SK-N-SH (cell line): ENCODE measurements at regions not wholly inside any gene's neighbourhood (a gene's known extent, or its start where the extent isn't known, plus 50 kb on each side); places are given as distances from the start of the nearest gene placed in this dataset.

Experiments used
- CTCF ChIA-PET: fragments of 300-600, 350-600 bp; formaldehyde crosslinking; extraction: SDS; loops from one replicate; lab custom pipeline; 2021; lab: Yijun Ruan, JAX
- POLR2A ChIA-PET: fragments of 350-600 bp; sonication (Branson Sonifier 250); formaldehyde crosslinking; extraction: SDS; loops from one replicate; lab custom pipeline; 2020; ENCODE audit warnings: antibody characterized with exemption, inconsistent platforms; lab: Yijun Ruan, JAX
- DNase-seq: peaks from one replicate; pipeline ENCODE4 v3.0.0; 2012
- H2AFZ ChIP-seq: fragments of 200-600 bp; sonication (generic); 2 replicates; pipeline ENCODE4 v1.8.1; 2016; ENCODE audit warnings: antibody characterized with exemption, mild to moderate bottlenecking, low read depth
- H3F3A ChIP-seq: fragments of 200-600 bp; sonication (generic); replicated peaks from 2 replicates; pipeline ENCODE3; 2016; ENCODE audit warnings: antibody characterized with exemption, mild to moderate bottlenecking; ENCODE audit not compliant: insufficient read depth
- H3K27ac ChIP-seq, 2 experiments: fragments of 200-500 bp in 1 of 2; fragments of 200-600 bp in 1 of 2; sonication (Bioruptor generic) in 1 of 2; sonication (generic), shearing (Covaris generic) in 1 of 2; 2 replicates each; pipeline versions ENCODE4 v1.5.1 to v1.6.1; 2014 to 2016; ENCODE audit warnings: low read depth in 2 of 2, inconsistent platforms in 1 of 2, low read length in 1 of 2, mild to moderate bottlenecking in 1 of 2, mixed read lengths in 1 of 2
- H3K27me3 ChIP-seq: fragments of 200-600 bp; sonication (generic), shearing (Covaris generic); 2 replicates; pipeline ENCODE4 v1.6.1; 2016; ENCODE audit warnings: mixed run types; ENCODE audit not compliant: insufficient read depth
- H3K36me3 ChIP-seq, 2 experiments: fragments of 200-500 bp in 1 of 2; fragments of 200-600 bp in 1 of 2; sonication (Bioruptor generic) in 1 of 2; sonication (generic) in 1 of 2; replicated peaks in 1 of 2; 2 replicates each; pipeline versions ENCODE3 to v1.5.1; 2014 to 2016; ENCODE audit warnings: low read length in 1 of 2, mild to moderate bottlenecking in 1 of 2; ENCODE audit not compliant: insufficient read depth in 2 of 2, control insufficient read depth in 1 of 2
- H3K4me1 ChIP-seq, 2 experiments: fragments of 200-500 bp in 1 of 2; fragments of 200-600 bp in 1 of 2; sonication (Bioruptor generic) in 1 of 2; sonication (generic), shearing (Covaris generic) in 1 of 2; 2 replicates each; pipeline versions ENCODE4 v1.5.1 to v1.6.1; 2014 to 2016; ENCODE audit warnings: low read depth in 1 of 2, low read length in 1 of 2, mixed run types in 1 of 2; ENCODE audit not compliant: insufficient read depth in 2 of 2, control insufficient read depth in 1 of 2
- H3K4me2 ChIP-seq: fragments of 200-600 bp; sonication (generic), shearing (Covaris generic); 2 replicates; pipeline ENCODE4 v1.6.1; 2017; ENCODE audit warnings: mixed run types
- H3K4me3 ChIP-seq, 2 experiments: fragments of 200-500 bp in 1 of 2; fragments of 200-600 bp in 1 of 2; sonication (Bioruptor generic) in 1 of 2; sonication (generic), shearing (Covaris generic) in 1 of 2; 2 replicates each; pipeline versions ENCODE4 v1.5.1 to v1.8.1; 2014 to 2016; ENCODE audit warnings: low read depth in 2 of 2, inconsistent platforms in 1 of 2, low read length in 1 of 2, mild to moderate bottlenecking in 1 of 2, mixed read lengths in 1 of 2, moderate library complexity in 1 of 2
- H3K79me2 ChIP-seq: fragments of 200-600 bp; sonication (generic); 2 replicates; pipeline ENCODE4 v1.8.1; 2017; ENCODE audit warnings: mild to moderate bottlenecking; ENCODE audit not compliant: insufficient read depth
- H3K9ac ChIP-seq: fragments of 200-600 bp; sonication (generic); 2 replicates; pipeline ENCODE4 v1.6.1; 2017; ENCODE audit warnings: mixed run types
- H3K9me2 ChIP-seq: fragments of 200-600 bp; sonication (generic); 2 replicates; pipeline ENCODE4 v1.6.1; 2017; ENCODE audit warnings: mixed run types
- H3K9me3 ChIP-seq: fragments of 200-600 bp; sonication (generic); 2 replicates; pipeline ENCODE4 v1.6.1; 2017; ENCODE audit warnings: mixed run types, mild to moderate bottlenecking, moderate library complexity
- H4K20me1 ChIP-seq: fragments of 200-600 bp; sonication (generic); 2 replicates; pipeline ENCODE4 v1.6.1; 2017; ENCODE audit warnings: mild to moderate bottlenecking, mixed run types; ENCODE audit not compliant: insufficient read depth
- CHD2 ChIP-seq: fragments of 150-350 bp; IDR thresholded peaks from 2 replicates; pipeline ENCODE4 v1.6.1; 2018; ENCODE audit warnings: low read length; ENCODE audit not compliant: partially characterized antibody
- CTCF ChIP-seq: fragments of 200-600 bp; sonication (generic); IDR thresholded peaks from 2 replicates; pipeline ENCODE4 v1.6.1; 2017; ENCODE audit warnings: antibody characterized with exemption, mild to moderate bottlenecking, moderate library complexity
- ELF1 ChIP-seq: IDR thresholded peaks from 2 replicates; pipeline ENCODE4 v1.4.0; 2012
- EP300 ChIP-seq, 2 experiments: IDR thresholded peaks; 2 replicates each; pipeline versions ENCODE4 v1.4.0 to v1.6.1; 2012; ENCODE audit warnings: borderline replicate concordance in 1 of 2, low read depth in 1 of 2, low read length in 1 of 2
- GABPA ChIP-seq: IDR thresholded peaks from 2 replicates; pipeline ENCODE4 v1.4.0; 2012; ENCODE audit warnings: low read depth, mild to moderate bottlenecking
- GATA2 ChIP-seq: sonication (generic); formaldehyde crosslinking; IDR thresholded peaks from 2 replicates; pipeline ENCODE4 v1.5.0; 2020; ENCODE audit warnings: mild to moderate bottlenecking, missing genetic modification reagents
- JUND ChIP-seq: IDR thresholded peaks from 2 replicates; pipeline ENCODE4 v1.4.0; 2012
- MAX ChIP-seq: IDR thresholded peaks from 2 replicates; pipeline ENCODE4 v1.4.0; 2012; ENCODE audit warnings: low read depth
- MEF2A ChIP-seq: IDR thresholded peaks from 2 replicates; pipeline ENCODE4 v1.4.0; 2012; ENCODE audit warnings: low read depth, borderline replicate concordance
- NFIC ChIP-seq: IDR thresholded peaks from 2 replicates; pipeline ENCODE4 v1.4.0; 2012; ENCODE audit warnings: borderline replicate concordance
- NRF1 ChIP-seq: IDR thresholded peaks from 2 replicates; pipeline ENCODE4 v1.6.1; 2012; ENCODE audit warnings: low read depth, mild to moderate bottlenecking, low read length
- REST ChIP-seq: IDR thresholded peaks from 2 replicates; pipeline ENCODE4 v1.6.1; 2012; ENCODE audit warnings: mild to moderate bottlenecking, low read depth, low read length, moderate library complexity
- RXRA ChIP-seq: IDR thresholded peaks from 2 replicates; pipeline ENCODE4 v1.4.0; 2012; ENCODE audit warnings: low read depth, mild to moderate bottlenecking, borderline replicate concordance
- SIN3A ChIP-seq: IDR thresholded peaks from 2 replicates; pipeline ENCODE4 v1.6.1; 2012; ENCODE audit warnings: low read depth, mild to moderate bottlenecking, low read length, moderate library complexity, borderline replicate concordance
- SMC3 ChIP-seq: IDR thresholded peaks from 2 replicates; pipeline ENCODE4 v1.6.1; 2012; ENCODE audit warnings: low read depth, low read length, improper control_type of control experiment
- YY1 ChIP-seq: IDR thresholded peaks from 2 replicates; pipeline ENCODE4 v1.4.0; 2012; ENCODE audit warnings: low read depth, mild to moderate bottlenecking
- WGBS: methylation state at CpG from one replicate; pipeline ENCODE4 v1.1.6; 2017; ENCODE audit warnings: low lambda C conversion rate; 5-methylcytosine and 5-hydroxymethylcytosine counted together

- Histone ChIP-seq H3K27ac (no peak overlapping the region), H3K9me3 (no peaks in the 10 kb centered on the region), H3K9me2 (no peaks in the 10 kb centered on the region), H3K36me3 (no peaks in the 10 kb centered on the region), H3K9ac (no peak overlapping the region), H3K4me3 (no peak overlapping the region), H3K79me2 (no peaks in the 10 kb centered on the region), H2AFZ (no peak overlapping the region), H3K4me2 (no peak overlapping the region), H3K27me3 (no peaks in the 10 kb centered on the region)
- ChIA-PET POLR2A (no interaction called here), CTCF (interaction anchor here (1.0 kb wide), 1 partner anchor 67 kb away, joined by 3 read pairs; no protein-coding TSS in a partner anchor)
- WGBS: 21% methylated on average over 4 of the region's 4 CpGs
- no peak for TF ChIP-seq NFIC
- no peak for TF ChIP-seq SMC3
- TF ChIP-seq MAX: no peak
- TF ChIP-seq MEF2A: no peak
- no peak for TF ChIP-seq YY1
- no peak for TF ChIP-seq CTCF
- TF ChIP-seq, all 33 proteins: peak for 0
- Histone ChIP-seq H3K4me1 (peaks cover 0 to 4% of the 10 kb centered on the region in 2 experiments; a peak in 2 of 4 replicates), H3F3A (no peaks in the 10 kb centered on the region), H4K20me1 (no peaks in the 10 kb centered on the region)
- DNase-seq: no peak
These were observed 132.3 kb upstream of the FAM20A start for GRCh38 chr17:68733241-68734176.

GRCh38 chr17:68732301-68732749, 131.2 kb upstream of the FAM20A start:
- Histone ChIP-seq H3K27me3 (no peaks in the 10 kb centered on the region), H3K9me2 (no peaks in the 10 kb centered on the region), H3F3A (no peaks in the 10 kb centered on the region), H3K4me1 (no peaks in the 10 kb centered on the region), H3K36me3 (no peaks in the 10 kb centered on the region), H4K20me1 (no peaks in the 10 kb centered on the region), H3K9me3 (no peaks in the 10 kb centered on the region), H2AFZ (no peak overlapping the region), H3K79me2 (no peaks in the 10 kb centered on the region), H3K4me2 (no peak overlapping the region), H3K4me3 (no peak overlapping the region), H3K27ac (no peak overlapping the region), H3K9ac (no peak overlapping the region)
- CTCF ChIA-PET: interaction anchor here (0.6 kb wide), 1 partner anchor 589 kb away, joined by 3 read pairs; no protein-coding TSS in a partner anchor
- POLR2A ChIA-PET: no interaction called here
- DNase-seq: no peak
- TF ChIP-seq CTCF (no peak), GABPA (no peak), CHD2 (no peak), EP300 (IDR thresholded peaks at IDR 0.05; ENCODE audit: borderline replicate concordance in 1 of 2, low read depth in 1 of 2, low read length in 1 of 2) (no peak), GATA2 (no peak), JUND (no peak), MEF2A (no peak), YY1 (no peak), SIN3A (no peak), NRF1 (no peak), ELF1 (no peak), REST (no peak), RXRA (no peak)
